HCT116 (cell line): ENCODE measurements at regions not wholly inside any gene's neighbourhood (a gene's known extent, or its start where the extent isn't known, plus 50 kb on each side); places are given as distances from the start of the nearest gene placed in this dataset.

Experiments used
- ATAC-seq: fragments of 200-7000 bp; cut with Tn5 transposase; 2 replicates; pipeline ENCODE4 v1.9.1; 2020; ENCODE audit warnings: mild to moderate bottlenecking, moderate library complexity
- BruUV-seq: library from RNA; stranded (reverse); fragments of 400-500 nt; replicated peaks from 2 replicates; lab custom pipeline; 2021; lab: Mats Ljungman, UMichigan
- CTCF ChIA-PET: fragments of 300-600 bp; sonication (Branson Sonifier 250); formaldehyde crosslinking; loops from one replicate; lab custom pipeline; 2021; ENCODE audit warnings: antibody characterized with exemption; lab: Charles Lee
- POLR2A ChIA-PET: fragments of 300-600, 350-600 bp; sonication (Branson Sonifier 250); formaldehyde crosslinking; loops from one replicate; lab custom pipeline; 2021; ENCODE audit warnings: antibody characterized with exemption; lab: Charles Lee
- RAD21 ChIA-PET, 2 experiments: fragments of 300-600 bp; sonication (Branson Sonifier 250); formaldehyde crosslinking; loops; one replicate each; lab custom pipeline; 2023; ENCODE audit warnings: low total read pairs in 2 of 2; ENCODE audit not compliant: uncharacterized antibody in 2 of 2, unreplicated experiment in 2 of 2, low non-redundant PET in 1 of 2; lab: Charles Lee
- DNase-seq: peaks from one replicate; pipeline ENCODE4 v3.0.0-alpha.2; 2010; ENCODE audit warnings: low read depth, low spot score
- H2AFZ ChIP-seq: fragments of 200-600 bp; shearing (Covaris generic), sonication (generic); 2 replicates; pipeline ENCODE4 v1.6.1; 2017; ENCODE audit warnings: low read depth, mixed run types, mixed read lengths, antibody characterized with exemption, low read length; ENCODE audit not compliant: poor library complexity, severe bottlenecking
- H3K27ac ChIP-seq: 2 replicates; pipeline ENCODE4 v1.5.1; 2012; ENCODE audit warnings: low read depth, low read length
- H3K27me3 ChIP-seq: fragments of 200-600 bp; sonication (generic); 2 replicates; pipeline ENCODE4 v1.6.1; 2016; ENCODE audit warnings: mixed run types, low read length, mixed read lengths; ENCODE audit not compliant: insufficient read depth
- H3K36me3 ChIP-seq, 2 experiments: fragments of 200-500 bp in 1 of 2; fragments of 200-600 bp in 1 of 2; sonication (Bioruptor generic) in 1 of 2; sonication (generic) in 1 of 2; 2 replicates each; pipeline versions ENCODE4 v1.5.1 to v1.6.1; 2014 to 2016; ENCODE audit warnings: low read length in 2 of 2, inconsistent platforms in 1 of 2, mixed read lengths in 1 of 2, mixed run types in 1 of 2; ENCODE audit not compliant: insufficient read depth in 2 of 2, control insufficient read depth in 1 of 2
- H3K4me1 ChIP-seq, 2 experiments: fragments of 200-600 bp in 1 of 2; sonication (generic) in 1 of 2; 2 replicates each; pipeline versions ENCODE4 v1.5.1 to v1.6.1; 2012 to 2017; ENCODE audit warnings: low read length in 2 of 2, inconsistent platforms in 1 of 2, mild to moderate bottlenecking in 1 of 2, mixed read lengths in 1 of 2, mixed run types in 1 of 2, moderate library complexity in 1 of 2; ENCODE audit not compliant: insufficient read depth in 2 of 2, control insufficient read depth in 1 of 2
- H3K4me2 ChIP-seq: fragments of 200-600 bp; sonication (generic); 2 replicates; pipeline ENCODE4 v1.6.1; 2017; ENCODE audit warnings: mixed run types, low read length, mixed read lengths
- H3K4me3 ChIP-seq, 2 experiments: fragments of 200-600 bp in 1 of 2; sonication (generic) in 1 of 2; replicated peaks in 1 of 2; 2 replicates each; pipeline ENCODE4 v1.5.1; 2011 to 2016; ENCODE audit warnings: low read length in 2 of 2, control low read depth in 1 of 2, low read depth in 1 of 2, mild to moderate bottlenecking in 1 of 2, mixed read lengths in 1 of 2, mixed run types in 1 of 2
- H3K79me2 ChIP-seq: fragments of 200-600 bp; sonication (generic); 2 replicates; pipeline ENCODE4 v1.6.1; 2017; ENCODE audit warnings: mild to moderate bottlenecking, mixed run types, low read length, moderate library complexity, mixed read lengths; ENCODE audit not compliant: insufficient read depth
- H3K9ac ChIP-seq: fragments of 200-600 bp; sonication (generic); 2 replicates; pipeline ENCODE4 v1.6.1; 2016; ENCODE audit warnings: low read length, mixed read lengths
- H3K9me2 ChIP-seq: fragments of 200-600 bp; sonication (generic), shearing (Covaris generic); 2 replicates; pipeline ENCODE4 v1.6.1; 2017; ENCODE audit warnings: mixed run types, mild to moderate bottlenecking, moderate library complexity; ENCODE audit not compliant: insufficient read depth
- H3K9me3 ChIP-seq, 2 experiments: fragments of 200-500 bp in 1 of 2; fragments of 200-600 bp in 1 of 2; sonication (Bioruptor generic) in 1 of 2; sonication (generic) in 1 of 2; 2 replicates each; pipeline ENCODE4 v1.6.1; 2014 to 2017; ENCODE audit warnings: low read length in 2 of 2, mixed read lengths in 2 of 2, inconsistent platforms in 1 of 2, low read depth in 1 of 2, mild to moderate bottlenecking in 1 of 2, mixed run types in 1 of 2, moderate library complexity in 1 of 2; ENCODE audit not compliant: control insufficient read depth in 1 of 2, insufficient read depth in 1 of 2
- H4K20me1 ChIP-seq: fragments of 200-600 bp; sonication (generic), shearing (Covaris generic); 2 replicates; pipeline ENCODE4 v1.6.1; 2017; ENCODE audit warnings: mixed run types, mild to moderate bottlenecking, moderate library complexity; ENCODE audit not compliant: insufficient read depth
- CBX3 ChIP-seq: IDR thresholded peaks from 2 replicates; pipeline ENCODE4 v1.6.1; 2012; ENCODE audit warnings: low read depth
- EGR1 ChIP-seq: IDR thresholded peaks from 2 replicates; pipeline ENCODE4 v1.6.1; 2012; ENCODE audit warnings: low read depth
- ELF1 ChIP-seq: IDR thresholded peaks from 2 replicates; pipeline ENCODE4 v1.6.1; 2012; ENCODE audit warnings: low read depth, borderline replicate concordance
- EZH2 ChIP-seq: fragments of 200-600 bp; sonication (generic); IDR thresholded peaks from 2 replicates; pipeline ENCODE4 v1.6.1; 2017; ENCODE audit warnings: antibody characterized with exemption, mixed run types
- EZH2phosphoT487 ChIP-seq: fragments of 200-600 bp; IDR thresholded peaks from 2 replicates; pipeline ENCODE4 v1.6.1; 2018; ENCODE audit warnings: antibody characterized with exemption, borderline replicate concordance
- FOSL1 ChIP-seq: IDR thresholded peaks from 2 replicates; pipeline ENCODE4 v1.6.1; 2012; ENCODE audit warnings: low read depth
- JUND ChIP-seq: IDR thresholded peaks from 2 replicates; pipeline ENCODE4 v1.6.1; 2012
- POLR2A ChIP-seq: IDR thresholded peaks from 2 replicates; pipeline ENCODE4 v1.7.0; 2011; ENCODE audit warnings: borderline replicate concordance; ENCODE audit not compliant: insufficient read depth, insufficient read length; ENCODE audit errors: extremely low read depth
- SIN3A ChIP-seq: IDR thresholded peaks from 2 replicates; pipeline ENCODE4 v1.6.1; 2012; ENCODE audit warnings: low read depth
- SRF ChIP-seq: IDR thresholded peaks from 2 replicates; pipeline ENCODE4 v1.6.1; 2012; ENCODE audit warnings: low read depth
- TCF7L2 ChIP-seq: IDR thresholded peaks from 2 replicates; pipeline ENCODE4 v1.7.0; 2011; ENCODE audit warnings: borderline replicate concordance, inconsistent platforms; ENCODE audit not compliant: insufficient read depth, insufficient read length; ENCODE audit errors: extremely low read depth
- YY1 ChIP-seq: IDR thresholded peaks from 2 replicates; pipeline ENCODE4 v1.6.1; 2011; ENCODE audit warnings: low read length, low read depth, moderate library complexity, mild to moderate bottlenecking; ENCODE audit not compliant: insufficient replicate concordance; ENCODE audit errors: extremely low read depth
- ZFX ChIP-seq: fragments of 450-650 bp; IDR thresholded peaks from 2 replicates; pipeline ENCODE4 v1.6.1; 2017
- ZNF274 ChIP-seq: fragments of 200-500 bp; sonication (Bioruptor generic); IDR thresholded peaks from 2 replicates; pipeline ENCODE4 v1.6.1; 2014; ENCODE audit warnings: mild to moderate bottlenecking, low read depth, low read length, inconsistent platforms
- intact Hi-C: fragments of 100-400 bp; cut with micrococcal nuclease; formaldehyde crosslinking; loops from 2 replicates; pipeline ENCODE4 v1.10.0; 2022
- TF ChIP-seq, protein P1 (sequence below): IDR thresholded peaks from 2 replicates; pipeline ENCODE4 v1.6.1; 2012; ENCODE audit warnings: low read depth
- TF ChIP-seq, protein P2 (sequence below): IDR thresholded peaks from 2 replicates; pipeline ENCODE4 v1.6.1; 2012
- TF ChIP-seq, protein P3 (sequence below): IDR thresholded peaks from 2 replicates; pipeline ENCODE4 v1.6.1; 2012
- TF ChIP-seq, protein P4 (sequence below), 3 experiments: fragments of 200-600 bp in 1 of 3; sonication (generic) in 1 of 3; IDR thresholded peaks in 2 of 3; conservative IDR thresholded peaks in 1 of 3; 2 replicates each; pipeline ENCODE4 v1.5.1; 2012 to 2017; ENCODE audit warnings: low read depth in 2 of 3, low read length in 2 of 3, antibody characterized with exemption in 1 of 3, borderline replicate concordance in 1 of 3, control low read depth in 1 of 3, mild to moderate bottlenecking in 1 of 3, mixed read lengths in 1 of 3, mixed run types in 1 of 3, moderate library complexity in 1 of 3; ENCODE audit not compliant: insufficient read depth in 1 of 3
- TF ChIP-seq, protein P5 (sequence below): IDR thresholded peaks from 2 replicates; pipeline ENCODE4 v1.6.1; 2011; ENCODE audit warnings: mild to moderate bottlenecking, low read length, moderate library complexity; ENCODE audit not compliant: insufficient replicate concordance; ENCODE audit errors: extremely low read depth

DNA sequence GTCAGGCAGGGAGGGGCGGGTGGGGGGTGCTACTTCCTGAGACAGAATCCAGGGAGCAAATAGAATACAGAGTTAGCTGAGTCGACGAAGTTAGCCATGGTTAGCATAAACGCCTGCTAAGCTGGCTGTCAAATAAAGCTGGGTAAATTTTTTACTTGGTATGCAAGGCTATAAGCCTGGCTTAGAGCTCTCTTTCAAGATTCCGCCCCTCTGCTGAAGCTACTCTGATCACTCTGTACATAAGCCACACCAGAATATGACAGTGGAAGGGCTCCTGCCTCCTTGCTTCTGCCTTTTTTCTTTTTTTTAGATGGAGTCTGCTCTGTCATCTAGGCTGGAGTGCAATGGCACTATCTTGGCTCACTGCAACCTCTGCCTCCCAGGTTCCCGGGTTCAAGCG is 58.3 kb downstream of the CYRIA start:
- no peaks in the 10 kb centered on the region for H3K79me2 ChIP-seq
- no peak for TF ChIP-seq ZFX
- TF ChIP-seq JUND = no peak
- TF ChIP-seq, protein P1, sequence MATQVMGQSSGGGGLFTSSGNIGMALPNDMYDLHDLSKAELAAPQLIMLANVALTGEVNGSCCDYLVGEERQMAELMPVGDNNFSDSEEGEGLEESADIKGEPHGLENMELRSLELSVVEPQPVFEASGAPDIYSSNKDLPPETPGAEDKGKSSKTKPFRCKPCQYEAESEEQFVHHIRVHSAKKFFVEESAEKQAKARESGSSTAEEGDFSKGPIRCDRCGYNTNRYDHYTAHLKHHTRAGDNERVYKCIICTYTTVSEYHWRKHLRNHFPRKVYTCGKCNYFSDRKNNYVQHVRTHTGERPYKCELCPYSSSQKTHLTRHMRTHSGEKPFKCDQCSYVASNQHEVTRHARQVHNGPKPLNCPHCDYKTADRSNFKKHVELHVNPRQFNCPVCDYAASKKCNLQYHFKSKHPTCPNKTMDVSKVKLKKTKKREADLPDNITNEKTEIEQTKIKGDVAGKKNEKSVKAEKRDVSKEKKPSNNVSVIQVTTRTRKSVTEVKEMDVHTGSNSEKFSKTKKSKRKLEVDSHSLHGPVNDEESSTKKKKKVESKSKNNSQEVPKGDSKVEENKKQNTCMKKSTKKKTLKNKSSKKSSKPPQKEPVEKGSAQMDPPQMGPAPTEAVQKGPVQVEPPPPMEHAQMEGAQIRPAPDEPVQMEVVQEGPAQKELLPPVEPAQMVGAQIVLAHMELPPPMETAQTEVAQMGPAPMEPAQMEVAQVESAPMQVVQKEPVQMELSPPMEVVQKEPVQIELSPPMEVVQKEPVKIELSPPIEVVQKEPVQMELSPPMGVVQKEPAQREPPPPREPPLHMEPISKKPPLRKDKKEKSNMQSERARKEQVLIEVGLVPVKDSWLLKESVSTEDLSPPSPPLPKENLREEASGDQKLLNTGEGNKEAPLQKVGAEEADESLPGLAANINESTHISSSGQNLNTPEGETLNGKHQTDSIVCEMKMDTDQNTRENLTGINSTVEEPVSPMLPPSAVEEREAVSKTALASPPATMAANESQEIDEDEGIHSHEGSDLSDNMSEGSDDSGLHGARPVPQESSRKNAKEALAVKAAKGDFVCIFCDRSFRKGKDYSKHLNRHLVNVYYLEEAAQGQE = no peak
- no peak for TF ChIP-seq YY1
- TF ChIP-seq TCF7L2 = no peak
- TF ChIP-seq POLR2A = no peak
- TF ChIP-seq ZNF274 = no peak
- TF ChIP-seq EZH2phosphoT487 = no peak
- TF ChIP-seq EGR1 = no peak
- TF ChIP-seq, protein P2, sequence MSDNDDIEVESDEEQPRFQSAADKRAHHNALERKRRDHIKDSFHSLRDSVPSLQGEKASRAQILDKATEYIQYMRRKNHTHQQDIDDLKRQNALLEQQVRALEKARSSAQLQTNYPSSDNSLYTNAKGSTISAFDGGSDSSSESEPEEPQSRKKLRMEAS = no peak
- no peak for TF ChIP-seq ELF1
- no peak for TF ChIP-seq FOSL1
- TF ChIP-seq EZH2 = no peak
- no peak for TF ChIP-seq SIN3A
- TF ChIP-seq CBX3 = no peak
- TF ChIP-seq SRF = no peak
- TF ChIP-seq, protein P3, sequence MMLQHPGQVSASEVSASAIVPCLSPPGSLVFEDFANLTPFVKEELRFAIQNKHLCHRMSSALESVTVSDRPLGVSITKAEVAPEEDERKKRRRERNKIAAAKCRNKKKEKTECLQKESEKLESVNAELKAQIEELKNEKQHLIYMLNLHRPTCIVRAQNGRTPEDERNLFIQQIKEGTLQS = no peak
- TF ChIP-seq, protein P4, sequence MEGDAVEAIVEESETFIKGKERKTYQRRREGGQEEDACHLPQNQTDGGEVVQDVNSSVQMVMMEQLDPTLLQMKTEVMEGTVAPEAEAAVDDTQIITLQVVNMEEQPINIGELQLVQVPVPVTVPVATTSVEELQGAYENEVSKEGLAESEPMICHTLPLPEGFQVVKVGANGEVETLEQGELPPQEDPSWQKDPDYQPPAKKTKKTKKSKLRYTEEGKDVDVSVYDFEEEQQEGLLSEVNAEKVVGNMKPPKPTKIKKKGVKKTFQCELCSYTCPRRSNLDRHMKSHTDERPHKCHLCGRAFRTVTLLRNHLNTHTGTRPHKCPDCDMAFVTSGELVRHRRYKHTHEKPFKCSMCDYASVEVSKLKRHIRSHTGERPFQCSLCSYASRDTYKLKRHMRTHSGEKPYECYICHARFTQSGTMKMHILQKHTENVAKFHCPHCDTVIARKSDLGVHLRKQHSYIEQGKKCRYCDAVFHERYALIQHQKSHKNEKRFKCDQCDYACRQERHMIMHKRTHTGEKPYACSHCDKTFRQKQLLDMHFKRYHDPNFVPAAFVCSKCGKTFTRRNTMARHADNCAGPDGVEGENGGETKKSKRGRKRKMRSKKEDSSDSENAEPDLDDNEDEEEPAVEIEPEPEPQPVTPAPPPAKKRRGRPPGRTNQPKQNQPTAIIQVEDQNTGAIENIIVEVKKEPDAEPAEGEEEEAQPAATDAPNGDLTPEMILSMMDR (IDR thresholded peaks at IDR 0.05 in 2 of 3, conservative IDR thresholded peaks at IDR 0.05 in 1 of 3; ENCODE audit: borderline replicate concordance in 1 of 3, insufficient read depth in 1 of 3, low read depth in 2 of 3, low read length in 2 of 3) = no peak
- TF ChIP-seq, protein P5, sequence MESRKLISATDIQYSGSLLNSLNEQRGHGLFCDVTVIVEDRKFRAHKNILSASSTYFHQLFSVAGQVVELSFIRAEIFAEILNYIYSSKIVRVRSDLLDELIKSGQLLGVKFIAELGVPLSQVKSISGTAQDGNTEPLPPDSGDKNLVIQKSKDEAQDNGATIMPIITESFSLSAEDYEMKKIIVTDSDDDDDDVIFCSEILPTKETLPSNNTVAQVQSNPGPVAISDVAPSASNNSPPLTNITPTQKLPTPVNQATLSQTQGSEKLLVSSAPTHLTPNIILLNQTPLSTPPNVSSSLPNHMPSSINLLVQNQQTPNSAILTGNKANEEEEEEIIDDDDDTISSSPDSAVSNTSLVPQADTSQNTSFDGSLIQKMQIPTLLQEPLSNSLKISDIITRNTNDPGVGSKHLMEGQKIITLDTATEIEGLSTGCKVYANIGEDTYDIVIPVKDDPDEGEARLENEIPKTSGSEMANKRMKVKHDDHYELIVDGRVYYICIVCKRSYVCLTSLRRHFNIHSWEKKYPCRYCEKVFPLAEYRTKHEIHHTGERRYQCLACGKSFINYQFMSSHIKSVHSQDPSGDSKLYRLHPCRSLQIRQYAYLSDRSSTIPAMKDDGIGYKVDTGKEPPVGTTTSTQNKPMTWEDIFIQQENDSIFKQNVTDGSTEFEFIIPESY = no peak
- TF ChIP-seq, all 23 proteins: peak for 0
- CTCF ChIA-PET = no interaction called here
- no TSS peak for BruUV-seq
- RAD21 ChIA-PET = no interaction called here
- no peaks in the 10 kb centered on the region for H3K36me3 ChIP-seq
- no peaks in the 10 kb centered on the region for H3K9me3 ChIP-seq
- H3K4me3 ChIP-seq = no peak overlapping the region
- no peak overlapping the region for H3K9ac ChIP-seq
- no peaks in the 10 kb centered on the region for H3K9me2 ChIP-seq
- peaks cover 0 to 5% of the 10 kb centered on the region in 2 experiments; a peak in 2 of 4 replicates for H3K4me1 ChIP-seq
- H2AFZ ChIP-seq = no peak overlapping the region
- POLR2A ChIA-PET = no interaction called here
- DNase-seq (no peak), ATAC-seq (no peak)
- intact Hi-C loops = no loop called here
- H4K20me1 ChIP-seq = no peaks in the 10 kb centered on the region
- no peak overlapping the region for H3K27ac ChIP-seq
- peaks cover 26% of the 10 kb centered on the region; the same call in 1 of the 2 replicates for H3K27me3 ChIP-seq
- H3K4me2 ChIP-seq = no peak overlapping the region
